ENCODE measurements at regions not wholly inside any gene's neighbourhood (a gene's known extent, or its start where the extent isn't known, plus 50 kb on each side); places are given as distances from the start of the nearest gene placed in this dataset.

DNA sequence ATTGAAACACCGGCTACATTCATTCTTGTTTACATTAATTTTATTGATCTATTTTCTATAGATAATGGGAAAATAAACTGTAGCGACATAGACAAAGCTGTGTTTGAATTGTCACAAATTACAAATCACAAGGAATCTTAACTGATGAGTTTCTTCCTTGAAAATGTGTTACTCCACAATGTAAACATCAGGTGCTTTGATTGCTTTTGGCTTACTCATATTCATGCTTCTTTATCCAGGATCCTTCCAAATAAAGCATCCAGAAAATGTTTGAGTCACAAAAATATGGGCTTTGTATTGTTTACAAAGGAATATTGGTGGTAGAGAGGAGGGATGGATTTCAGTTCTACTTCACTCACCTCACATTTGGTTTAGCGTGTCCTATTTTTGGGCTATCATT, 64.0 kb downstream of the BMP2 start:
- no peak for DNase-seq (ENCODE audit: low spot score)

GRCh38 chr20:6832811-6833210, 65.3 kb downstream of the BMP2 start:
- DNase-seq (ENCODE audit: low spot score) = no peak

- no peak for DNase-seq (ENCODE audit: low spot score)
Observed at GRCh38 chr20:6835609-6836008, 68.1 kb downstream of the BMP2 start.

- no peak for DNase-seq (ENCODE audit: low spot score)
Observed at GRCh38 chr20:6836821-6837374, 69.4 kb downstream of the BMP2 start.

DNA sequence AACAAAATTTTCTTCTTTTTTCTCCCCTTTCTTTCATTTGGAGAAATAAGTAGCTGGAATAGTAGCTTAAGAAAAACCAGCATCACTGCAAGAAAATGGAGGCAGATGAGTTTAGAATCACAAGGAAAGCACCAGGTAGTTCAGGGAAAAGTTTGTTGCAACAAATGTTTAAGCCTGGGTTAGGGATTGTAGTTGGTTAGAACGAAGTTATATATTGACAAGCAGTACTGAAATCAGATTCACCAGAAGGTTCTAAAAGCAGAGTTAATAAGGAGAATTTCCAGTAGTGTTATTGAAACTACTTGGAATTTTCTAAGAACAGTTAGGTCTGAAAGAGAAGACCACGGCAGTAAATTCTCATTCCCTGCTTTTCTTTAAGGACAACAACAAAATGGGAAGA, 70.2 kb downstream of the BMP2 start:
- DNase-seq (ENCODE audit: low spot score) = no peak

DNA sequence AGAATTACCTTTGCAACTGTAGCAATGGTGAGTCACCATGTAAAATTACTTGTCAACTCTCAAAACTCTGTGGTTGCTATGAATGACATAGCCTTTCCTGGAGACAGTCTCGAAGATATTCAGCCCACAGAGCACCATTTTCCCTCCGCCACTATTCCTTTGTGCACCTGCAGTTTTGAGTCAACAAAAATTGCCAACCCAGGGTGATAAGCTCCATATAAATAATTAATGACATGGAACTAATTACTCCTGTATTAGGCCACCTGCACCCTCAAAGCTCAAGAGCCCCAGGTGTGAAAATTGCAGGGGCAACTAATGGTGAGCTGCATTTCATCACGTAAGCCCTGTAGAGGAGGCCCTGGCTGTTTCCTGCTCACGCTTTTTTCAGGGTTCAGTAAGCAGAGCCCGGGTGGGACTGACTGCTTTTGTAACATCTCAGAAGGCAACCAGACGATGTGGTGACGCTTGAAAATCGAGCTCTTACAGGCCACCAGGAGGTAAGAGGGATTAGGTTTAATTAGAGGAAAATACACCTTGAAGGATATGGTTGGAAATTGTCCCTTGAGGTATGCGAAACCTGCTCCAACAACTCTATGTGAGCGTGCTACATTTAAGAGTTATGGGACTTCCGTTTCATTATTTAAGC, 70.8 kb downstream of the BMP2 start:
- DNase-seq (ENCODE audit: low spot score) = no peak

DNA sequence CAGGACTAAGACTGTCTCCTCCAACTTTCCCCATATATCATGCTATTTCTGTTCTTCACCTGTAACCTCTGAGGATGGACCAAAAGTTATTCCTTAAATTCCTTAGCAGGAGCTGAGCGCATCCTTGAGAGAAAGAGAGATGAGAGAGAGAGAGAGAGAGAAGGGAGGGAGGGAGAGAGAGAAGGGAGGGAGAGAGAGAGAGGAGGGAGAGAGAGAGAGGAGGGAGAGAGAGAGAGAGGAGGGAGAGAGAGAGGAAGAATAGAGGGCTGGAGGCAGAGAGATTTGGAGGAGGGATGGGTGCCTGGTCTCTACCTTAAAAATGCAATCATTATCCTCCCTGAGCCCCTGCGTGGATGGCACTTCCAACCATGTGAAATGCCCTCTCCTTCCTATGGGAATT, 73.6 kb downstream of the BMP2 start:
- DNase-seq (ENCODE audit: low spot score) = no peak

DNA sequence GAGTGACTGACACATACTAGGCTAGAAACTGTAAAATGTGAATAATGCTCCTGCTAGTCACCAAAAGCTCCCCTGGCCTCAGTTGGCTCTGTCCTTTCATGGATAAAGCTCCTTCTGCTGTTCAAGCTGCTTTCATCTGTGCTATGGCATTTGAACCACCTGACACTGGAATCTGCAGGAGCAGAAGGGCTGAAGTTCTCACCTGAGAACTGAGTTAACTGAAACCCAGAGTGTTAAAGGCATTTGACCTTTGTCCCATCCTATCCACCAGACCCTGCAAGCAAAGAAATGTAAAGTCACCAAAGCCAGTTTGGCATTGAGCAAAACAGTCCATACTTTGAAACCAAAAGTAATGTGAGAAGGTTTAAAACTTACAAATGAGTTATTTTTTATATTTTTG, 77.7 kb downstream of the BMP2 start:
- DNase-seq (ENCODE audit: low spot score) = no peak

GRCh38 chr20:6848041-6848440, 80.6 kb downstream of the BMP2 start:
- DNase-seq (ENCODE audit: low spot score) = no peak

- DNase-seq (ENCODE audit: low spot score) = no peak
Observed at GRCh38 chr20:6848992-6849391, 81.5 kb downstream of the BMP2 start.

- no peak for DNase-seq (ENCODE audit: low spot score)
Observed at GRCh38 chr20:6851136-6851535, 83.7 kb downstream of the BMP2 start.

DNA sequence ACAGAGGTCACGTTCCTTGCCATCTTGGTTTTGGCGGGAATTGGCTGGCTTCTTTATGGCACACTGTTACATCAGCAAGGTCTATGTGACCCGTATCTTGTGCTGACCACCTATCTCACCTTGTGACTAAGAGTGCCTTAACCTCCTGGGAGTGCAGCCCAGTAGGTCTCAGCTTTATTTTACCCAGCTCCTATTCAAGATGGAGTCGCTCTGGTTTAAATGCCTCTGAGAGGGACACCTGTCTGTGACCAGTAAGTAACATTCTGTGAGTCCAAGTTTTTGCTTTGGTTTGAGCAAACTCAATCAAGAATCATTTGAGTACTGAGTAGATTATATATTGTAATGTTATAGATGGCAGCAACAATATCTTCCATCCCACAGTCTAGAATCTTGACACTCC, 85.0 kb downstream of the BMP2 start:
- no peak for DNase-seq (ENCODE audit: low spot score)

DNA sequence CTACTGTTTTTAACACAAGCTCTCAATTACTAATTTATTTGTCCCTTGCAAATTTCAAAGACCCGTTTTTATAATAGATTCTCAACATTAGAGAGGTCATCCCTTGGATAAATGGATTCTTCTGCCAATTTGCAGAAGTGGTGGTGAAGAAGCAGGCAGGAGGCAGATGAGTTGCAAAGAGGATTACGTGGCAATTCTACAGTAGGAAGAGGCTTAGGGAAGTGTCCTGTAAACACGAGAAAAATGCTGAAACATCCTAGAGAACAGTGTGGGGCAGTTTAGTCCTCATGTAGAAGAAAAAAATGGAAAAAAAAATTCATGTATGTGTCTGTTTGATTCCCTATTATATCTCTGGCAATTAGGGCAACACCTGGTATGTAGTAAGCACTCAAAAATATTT, 87.6 kb downstream of the BMP2 start:
- no peak for DNase-seq (ENCODE audit: low spot score)

- no peak for DNase-seq (ENCODE audit: low spot score)
Observed at GRCh38 chr20:6855796-6856195, 88.3 kb downstream of the BMP2 start.

- no peak for DNase-seq (ENCODE audit: low spot score)
Observed at GRCh38 chr20:6857927-6858326, 90.4 kb downstream of the BMP2 start.

DNA sequence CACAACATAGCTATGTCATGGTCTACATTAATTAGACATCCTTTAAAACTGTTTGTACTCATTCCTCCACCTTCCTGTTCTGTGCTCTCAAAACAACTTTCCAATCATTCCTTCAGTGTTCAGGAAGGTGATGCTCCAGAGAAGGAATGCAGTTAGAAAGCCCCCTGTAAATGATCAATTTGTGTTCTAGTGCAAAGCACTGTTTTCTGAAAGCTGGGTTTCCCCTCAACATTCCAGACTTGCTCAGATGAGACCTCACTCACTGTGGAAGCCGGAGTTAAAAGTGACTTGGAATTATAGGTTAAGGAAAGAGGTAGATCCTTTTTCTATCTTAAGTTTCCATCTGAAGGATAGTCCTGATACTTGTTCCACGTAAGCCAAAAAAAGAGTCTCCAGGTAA, 95.9 kb downstream of the BMP2 start:
- no peak for DNase-seq (ENCODE audit: low spot score)

- peak; percentile 33 for DNase-seq (ENCODE audit: low spot score)
Observed at GRCh38 chr20:6863798-6864201, 96.3 kb downstream of the BMP2 start.

GRCh38 chr20:6864740-6865139, 97.3 kb downstream of the BMP2 start:
- DNase-seq (ENCODE audit: low spot score) = no peak

GRCh38 chr20:6866741-6867140, 99.3 kb downstream of the BMP2 start:
- DNase-seq (ENCODE audit: low spot score) = no peak

- DNase-seq (ENCODE audit: low spot score) = no peak
Observed at GRCh38 chr20:6868861-6869260, 101.4 kb downstream of the BMP2 start.

- DNase-seq (ENCODE audit: low spot score) = no peak
Observed at GRCh38 chr20:6870559-6870958, 103.1 kb downstream of the BMP2 start.

- DNase-seq (ENCODE audit: low spot score) = no peak
Observed at GRCh38 chr20:6877633-6878032, 110.1 kb downstream of the BMP2 start.

- no peak for DNase-seq (ENCODE audit: low spot score)
Observed at GRCh38 chr20:6882561-6883291, 115.2 kb downstream of the BMP2 start.

- DNase-seq (ENCODE audit: low spot score) = no peak
Observed at GRCh38 chr20:6884114-6884513, 116.6 kb downstream of the BMP2 start.

Measured in Ammon's horn (tissue), 1 donor.